Inferior parietal cortex (tissue), 1 donor: ENCODE measurements at regions not wholly inside any gene's neighbourhood (a gene's known extent, or its start where the extent isn't known, plus 50 kb on each side); places are given as distances from the start of the nearest gene placed in this dataset.
"Not testable (repeated sequence)": the region's sequence is repeated elsewhere in the genome, so short reads cannot be mapped to it uniquely, and the experiment has no call there.

Source experiments
- DNase-seq: peaks from one replicate; pipeline ENCODE4 v3.0.0-alpha.2; 2016; ENCODE audit errors: extremely low spot score

DNA sequence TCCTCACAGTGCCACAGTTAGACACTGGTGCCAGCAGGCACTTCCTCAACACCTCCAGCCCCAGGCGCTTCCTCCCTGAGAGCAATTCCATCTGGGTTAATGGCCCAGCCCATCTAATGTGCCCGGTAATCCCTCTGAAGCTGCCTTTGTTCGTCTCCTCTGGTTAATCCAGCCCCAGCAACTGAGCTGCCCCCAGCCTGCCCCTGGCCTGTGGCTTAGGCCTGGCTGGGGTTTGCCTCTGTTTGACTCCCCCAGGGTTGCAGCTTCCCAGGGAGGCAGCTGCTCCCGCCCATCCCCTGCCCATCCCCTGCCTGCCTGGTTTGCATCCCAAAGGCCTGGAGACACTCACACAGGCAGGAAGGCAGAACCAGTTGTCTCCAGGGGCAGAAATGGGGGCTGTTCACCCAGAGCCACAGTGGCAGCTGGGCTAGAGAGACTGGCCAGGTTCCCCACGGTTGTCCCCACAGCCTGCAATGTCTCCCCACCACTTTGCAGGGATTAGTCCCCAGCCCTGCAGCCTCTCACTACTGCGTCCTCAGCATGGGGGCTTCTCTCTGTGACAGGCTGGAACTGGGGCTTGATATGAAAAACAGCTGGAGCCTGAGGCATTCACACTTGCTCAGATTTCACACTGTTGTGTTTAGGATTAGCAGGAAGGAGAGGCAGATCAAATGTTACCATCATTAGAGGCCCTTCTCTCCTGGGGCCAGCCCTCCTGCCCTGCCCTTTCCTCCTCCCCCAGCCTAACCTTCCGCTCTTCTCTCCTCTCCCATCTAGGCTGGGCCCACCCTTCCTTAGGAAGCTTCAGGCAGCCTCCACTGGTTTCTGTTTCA lies 120.2 kb downstream of the TLR5 start:
- DNase-seq = no peak

DNA sequence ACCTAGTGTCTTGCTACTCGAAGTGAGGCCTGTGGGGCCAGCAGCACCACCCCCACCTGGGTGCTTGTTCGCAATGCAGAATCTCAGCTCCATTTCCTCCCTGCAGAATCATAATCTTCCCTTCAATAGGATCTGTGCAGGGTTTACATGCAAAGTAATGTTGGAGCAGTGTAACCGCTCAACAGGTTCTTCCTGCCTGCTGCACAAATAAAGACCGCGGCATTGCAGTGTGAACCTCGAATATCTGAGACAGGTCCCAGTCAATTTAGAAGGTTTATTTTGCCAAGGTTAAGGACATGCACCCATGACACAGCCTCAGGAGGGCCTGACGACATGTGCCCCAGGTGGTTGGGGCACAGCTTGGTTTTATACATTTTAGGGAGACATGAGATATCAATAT lies 119.2 kb downstream of the TLR5 start:
- DNase-seq = no peak

DNA sequence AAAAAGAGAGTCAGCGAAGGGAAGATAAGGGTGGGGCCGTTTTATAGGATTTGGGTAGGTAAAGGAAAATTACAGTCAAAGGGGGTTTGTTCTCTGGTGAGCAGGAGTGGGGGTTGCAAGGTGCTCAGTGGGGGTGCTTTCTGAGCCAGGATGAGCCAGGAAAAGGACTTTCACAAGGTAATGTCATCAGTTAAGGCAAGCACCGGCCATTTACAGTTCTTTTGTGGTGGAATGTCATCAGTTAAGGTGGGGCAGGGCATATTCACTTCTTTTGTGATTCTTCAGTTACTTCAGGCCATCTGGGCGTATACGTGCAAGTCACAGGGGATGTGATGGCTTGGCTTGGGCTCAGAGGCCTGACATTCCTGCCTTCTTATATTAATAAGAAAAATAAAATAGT lies 118.6 kb downstream of the TLR5 start:
- DNase-seq = not testable (repeated sequence)

GRCh38 chr1:223025190-223025734 lies 117.8 kb downstream of the TLR5 start:
- not testable (repeated sequence) for DNase-seq

DNA sequence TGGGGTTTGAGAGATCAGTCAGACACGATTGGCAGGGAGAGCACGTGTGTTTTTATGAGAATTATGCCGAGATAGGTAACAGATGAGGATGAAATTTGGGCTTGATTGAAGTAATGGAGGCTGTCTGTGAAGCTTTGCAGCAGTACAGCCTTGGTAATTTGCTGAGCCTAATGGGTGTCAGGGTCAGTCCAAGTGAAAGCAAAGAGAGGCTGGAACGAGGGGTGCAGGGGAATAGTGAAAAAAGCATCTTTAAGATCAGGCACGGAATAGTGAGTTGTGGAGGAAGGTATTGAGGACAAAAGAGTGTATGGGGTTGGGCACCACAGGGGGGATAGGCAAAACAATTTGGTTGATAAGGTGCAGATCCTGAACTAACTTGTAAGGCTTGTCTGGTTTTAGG lies 116.4 kb downstream of the TLR5 start:
- DNase-seq = not testable (repeated sequence)

DNA sequence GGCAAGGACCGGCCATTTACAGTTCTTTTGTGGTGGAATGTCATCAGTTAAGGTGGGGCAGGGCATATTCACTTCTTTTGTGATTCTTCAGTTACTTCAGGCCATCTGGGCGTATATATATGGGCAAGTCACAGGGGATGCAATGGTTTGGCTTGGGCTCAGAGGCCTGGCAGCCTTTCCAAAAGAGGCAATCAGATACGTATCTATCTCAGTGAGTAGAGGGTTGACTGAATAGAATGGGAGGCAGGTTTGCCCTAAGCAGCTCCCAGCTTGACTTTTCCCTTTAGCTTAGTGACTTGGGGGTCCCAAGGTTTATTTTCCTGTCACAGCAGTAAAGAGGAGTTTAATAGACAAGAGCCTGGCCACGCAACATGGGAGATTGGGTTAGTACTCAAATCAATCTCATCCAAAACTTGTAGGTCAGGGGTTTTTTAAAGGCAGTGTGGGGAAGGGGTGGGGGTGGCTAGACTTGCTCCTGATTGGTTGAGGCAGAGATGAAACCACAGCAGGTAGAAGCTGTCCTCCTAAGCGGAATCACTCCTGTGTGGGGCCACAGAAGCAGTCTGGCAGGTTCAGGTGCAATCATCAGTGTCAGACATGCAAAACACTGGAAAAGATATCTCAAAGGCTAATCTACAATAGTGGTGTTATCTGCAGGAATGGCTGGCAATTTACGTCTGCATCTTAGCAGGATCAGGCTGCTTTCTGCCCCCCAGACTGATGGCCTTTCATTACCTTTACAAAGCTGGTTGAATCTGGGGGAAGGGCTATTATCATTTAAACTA lies 112.9 kb downstream of the TLR5 start:
- DNase-seq = no peak

GRCh38 chr1:223030871-223031400 lies 112.1 kb downstream of the TLR5 start:
- no peak for DNase-seq

DNA sequence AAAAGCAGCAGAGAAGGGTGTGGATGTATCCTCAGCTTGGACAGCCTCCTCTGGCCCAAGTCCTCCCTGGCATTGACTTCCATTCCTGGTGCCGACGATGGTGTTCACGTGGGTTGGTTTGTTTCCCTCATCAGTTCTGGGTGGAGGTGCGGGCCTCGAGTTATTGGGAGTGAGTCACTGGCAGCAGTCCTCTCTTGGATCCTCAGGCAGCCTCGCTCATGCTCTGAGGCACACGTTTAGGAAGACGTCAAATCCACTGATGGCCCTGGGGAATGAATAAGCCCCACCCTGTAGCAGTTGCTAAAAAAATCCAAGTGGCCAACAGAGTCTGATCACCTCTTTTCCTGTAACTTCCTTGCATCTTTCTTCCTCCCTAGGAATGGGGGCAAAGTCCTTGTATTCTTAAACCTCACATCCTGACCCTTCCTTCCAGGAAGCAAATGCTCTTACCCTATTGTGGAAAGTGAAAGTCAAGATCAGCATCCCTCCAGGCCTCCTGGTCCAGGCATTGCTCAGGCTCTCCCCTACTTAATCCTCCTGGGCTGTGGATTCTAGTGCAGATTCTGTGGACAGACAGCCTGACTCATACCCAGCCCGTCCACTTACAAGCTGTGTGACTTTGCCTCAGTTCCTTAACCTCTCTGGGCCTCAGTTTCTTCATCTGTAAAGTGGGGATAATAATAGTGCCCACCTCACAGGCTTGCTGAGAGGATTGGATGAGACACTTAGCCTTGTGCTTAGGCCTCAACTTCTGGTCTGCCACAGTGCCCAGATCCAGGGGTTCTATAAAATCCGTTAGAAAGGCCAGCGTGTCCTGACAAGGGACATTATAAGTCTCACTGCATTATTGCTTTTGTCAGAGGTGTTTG lies 111.1 kb downstream of the TLR5 start:
- DNase-seq = no peak

- no peak for DNase-seq
These were observed 109.4 kb downstream of the TLR5 start for GRCh38 chr1:223033658-223034057.

DNA sequence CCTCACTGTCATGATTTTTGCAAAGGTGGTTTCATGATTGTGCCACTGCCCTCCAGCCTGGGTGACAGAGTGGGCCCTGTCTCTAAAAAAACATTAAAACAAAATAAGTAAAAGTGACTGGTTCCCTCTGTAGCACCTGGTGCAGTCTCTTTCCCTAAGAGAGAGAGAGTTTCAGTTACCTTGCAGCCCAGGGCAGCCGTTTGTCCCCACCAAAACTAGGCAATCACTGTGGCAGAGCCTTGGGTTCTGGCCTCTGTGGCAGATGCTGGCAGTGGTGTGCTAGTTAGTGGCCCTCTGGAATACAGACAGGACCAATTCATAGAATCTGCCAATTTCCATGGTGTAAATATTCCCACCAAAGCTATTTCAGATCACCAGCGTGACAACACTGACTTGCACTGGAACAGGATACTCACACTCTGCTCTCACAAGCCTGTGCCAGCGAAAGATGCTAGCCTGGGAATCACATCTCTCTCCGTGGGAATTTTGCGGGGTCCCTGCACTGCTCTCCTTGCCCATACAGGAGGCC lies 108.7 kb downstream of the TLR5 start:
- no peak for DNase-seq

DNA sequence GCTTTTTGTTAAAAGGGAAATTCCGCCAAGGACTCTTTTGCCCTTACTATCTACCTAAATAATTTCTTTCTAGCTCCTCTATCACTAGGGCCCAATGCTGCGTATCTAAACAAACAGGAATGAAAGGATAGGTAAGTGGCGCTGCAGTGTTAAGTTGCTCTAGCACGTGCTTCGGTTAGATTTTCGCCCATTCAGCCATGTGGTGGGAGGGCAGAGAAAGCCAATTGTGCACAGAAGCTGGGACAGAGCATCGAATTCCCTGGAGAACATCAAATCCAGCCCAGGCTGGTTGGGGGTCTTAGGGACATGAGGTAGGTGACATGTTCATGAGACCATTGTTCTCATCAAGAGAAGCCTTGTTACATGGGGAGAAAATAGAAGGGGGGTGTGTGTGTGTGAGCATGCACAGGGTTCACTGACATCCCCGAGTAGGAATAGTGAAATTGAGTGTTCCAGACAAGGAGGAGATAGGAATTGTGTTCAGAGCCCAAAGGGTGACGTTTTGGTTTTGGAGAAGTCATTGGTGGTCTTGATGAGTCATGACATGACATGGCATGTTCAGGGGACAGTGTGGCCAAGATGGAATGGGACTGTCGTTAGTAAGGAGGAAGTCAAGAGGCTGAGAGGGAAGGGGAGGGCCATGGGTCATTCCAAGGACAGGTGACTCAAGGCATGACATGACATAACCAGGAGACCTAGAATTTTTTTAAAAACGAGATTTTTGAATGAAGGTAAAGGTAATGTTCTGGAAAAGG lies 107.1 kb downstream of the TLR5 start:
- DNase-seq = no peak

GRCh38 chr1:223036479-223036845 lies 106.6 kb downstream of the TLR5 start:
- no peak for DNase-seq

GRCh38 chr1:223037845-223038244 lies 105.2 kb downstream of the TLR5 start:
- DNase-seq = no peak

DNA sequence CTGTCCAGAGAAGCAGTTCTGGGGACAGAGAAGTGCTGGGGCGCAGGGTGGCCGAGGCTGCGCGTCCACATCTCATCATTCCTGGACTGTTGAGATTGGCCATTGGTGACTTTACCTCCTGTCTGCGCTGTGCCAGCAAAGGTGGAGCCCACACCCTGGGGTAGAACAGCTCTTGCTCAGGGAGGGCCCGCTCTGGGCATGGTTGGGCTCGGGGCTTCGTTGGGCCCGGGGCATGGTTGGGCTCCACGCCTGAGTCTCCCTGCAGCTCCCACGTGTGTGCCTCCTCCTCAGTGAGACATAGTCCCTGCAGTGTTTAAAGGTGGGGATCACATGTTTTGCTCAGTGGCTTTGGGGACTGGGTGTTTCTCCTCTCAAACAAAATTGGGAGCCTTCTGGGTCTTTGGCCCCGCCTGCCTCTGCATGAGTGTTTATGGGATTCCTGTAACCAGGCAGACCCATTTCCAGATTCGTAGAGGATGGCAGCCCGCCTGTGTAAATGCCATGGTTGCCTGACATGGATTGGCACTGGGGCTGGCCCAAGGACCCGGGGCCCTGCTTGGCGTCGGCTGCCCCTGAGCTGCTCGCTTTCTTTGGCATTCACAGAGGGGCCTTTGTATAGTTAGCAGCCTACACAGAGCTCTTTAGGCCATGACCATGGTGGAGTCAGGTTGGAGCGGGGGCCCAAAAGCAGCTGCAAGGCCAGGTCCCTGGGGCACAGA lies 104.6 kb downstream of the TLR5 start:
- DNase-seq = no peak

GRCh38 chr1:223039990-223040389 lies 103.1 kb downstream of the TLR5 start:
- no peak for DNase-seq

GRCh38 chr1:223041481-223041880 lies 101.6 kb downstream of the TLR5 start:
- no peak for DNase-seq

GRCh38 chr1:223045164-223045957 lies 97.7 kb downstream of the TLR5 start:
- DNase-seq = no peak

- DNase-seq = no peak
These were observed 97.0 kb downstream of the TLR5 start for GRCh38 chr1:223046011-223046410.

DNA sequence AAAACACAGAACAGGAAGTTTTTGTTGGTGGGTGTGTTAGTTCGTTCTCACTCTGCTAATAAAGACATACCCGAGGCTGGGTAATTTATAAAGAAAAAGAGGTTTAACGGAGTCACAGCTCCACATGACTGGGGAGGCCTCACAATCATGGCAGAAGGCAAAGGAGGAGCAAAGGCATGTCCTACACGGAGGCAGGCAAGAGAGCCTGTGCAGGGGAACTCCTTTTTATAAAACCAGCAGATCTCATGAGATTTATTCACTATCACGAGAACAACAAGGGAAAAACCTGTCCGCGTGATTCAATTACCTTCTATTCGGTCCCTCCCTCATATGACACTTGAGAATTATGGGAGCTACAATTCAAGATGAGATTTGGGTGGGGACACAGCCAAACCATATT lies 96.6 kb downstream of the TLR5 start:
- DNase-seq = not testable (repeated sequence)
